ENCODE measurements at regions not wholly inside any gene's neighbourhood (a gene's known extent, or its start where the extent isn't known, plus 50 kb on each side); places are given as distances from the start of the nearest gene placed in this dataset.

GRCh38 chr10:62723375-62723774 is 81.1 kb upstream of the ADO start:
- DNase-seq: no peak
- H2BK15ac ChIP-seq (ENCODE audit: low read depth, low read length): no peak overlapping the region
- no peaks in the 10 kb centered on the region for H3K4me1 ChIP-seq (ENCODE audit: insufficient read depth, low read length)
- H3K23me2 ChIP-seq (ENCODE audit: insufficient read length, low read depth, low read length, poor library complexity, severe bottlenecking): no peaks in the 10 kb centered on the region
- no peak overlapping the region for H3K9ac ChIP-seq (ENCODE audit: extremely low read depth, insufficient read length, low read length)
- H4K8ac ChIP-seq (replicated peaks; ENCODE audit: insufficient read length, low read depth, low read length): no peak overlapping the region
- no peaks in the 10 kb centered on the region for H3K4me1 Mint-ChIP-seq
- H3K27me3 Mint-ChIP-seq (ENCODE audit: low read depth): no peaks in the 10 kb centered on the region; the same call in 1 of the 2 replicates
- no peak overlapping the region for H3K27ac ChIP-seq (ENCODE audit: insufficient read length, low read depth, low read length)
- H3K79me2 ChIP-seq (ENCODE audit: insufficient read depth, low read length): no peaks in the 10 kb centered on the region
- no peak overlapping the region for H2AK5ac ChIP-seq (ENCODE audit: insufficient read length, low read length)
- no peak overlapping the region for H2AFZ ChIP-seq (ENCODE audit: low read length)
- H4K91ac ChIP-seq (ENCODE audit: insufficient read length, low read depth, low read length): no peak overlapping the region
- H3K4me2 ChIP-seq (ENCODE audit: insufficient read depth, insufficient read length, low read length): no peak overlapping the region
- H2BK20ac ChIP-seq (ENCODE audit: low read depth, low read length, poor library complexity, severe bottlenecking): no peak overlapping the region
- no peaks in the 10 kb centered on the region for H3K9me3 ChIP-seq (ENCODE audit: control insufficient read depth, low read depth, low read length)
- H2BK12ac ChIP-seq (ENCODE audit: insufficient read length, low read depth, low read length): no peak overlapping the region
- TF ChIP-seq, protein P1, sequence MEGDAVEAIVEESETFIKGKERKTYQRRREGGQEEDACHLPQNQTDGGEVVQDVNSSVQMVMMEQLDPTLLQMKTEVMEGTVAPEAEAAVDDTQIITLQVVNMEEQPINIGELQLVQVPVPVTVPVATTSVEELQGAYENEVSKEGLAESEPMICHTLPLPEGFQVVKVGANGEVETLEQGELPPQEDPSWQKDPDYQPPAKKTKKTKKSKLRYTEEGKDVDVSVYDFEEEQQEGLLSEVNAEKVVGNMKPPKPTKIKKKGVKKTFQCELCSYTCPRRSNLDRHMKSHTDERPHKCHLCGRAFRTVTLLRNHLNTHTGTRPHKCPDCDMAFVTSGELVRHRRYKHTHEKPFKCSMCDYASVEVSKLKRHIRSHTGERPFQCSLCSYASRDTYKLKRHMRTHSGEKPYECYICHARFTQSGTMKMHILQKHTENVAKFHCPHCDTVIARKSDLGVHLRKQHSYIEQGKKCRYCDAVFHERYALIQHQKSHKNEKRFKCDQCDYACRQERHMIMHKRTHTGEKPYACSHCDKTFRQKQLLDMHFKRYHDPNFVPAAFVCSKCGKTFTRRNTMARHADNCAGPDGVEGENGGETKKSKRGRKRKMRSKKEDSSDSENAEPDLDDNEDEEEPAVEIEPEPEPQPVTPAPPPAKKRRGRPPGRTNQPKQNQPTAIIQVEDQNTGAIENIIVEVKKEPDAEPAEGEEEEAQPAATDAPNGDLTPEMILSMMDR (conservative IDR thresholded peaks at IDR 0.05): no peak
- H3K4me3 Mint-ChIP-seq: no peak overlapping the region
- no peak overlapping the region for H3K4ac ChIP-seq (ENCODE audit: low read depth, low read length)
- no peaks in the 10 kb centered on the region for H3K27me3 ChIP-seq (ENCODE audit: insufficient read depth, low read length)
- no peak overlapping the region for H3K14ac ChIP-seq (ENCODE audit: insufficient read depth, low read length)
- no peak overlapping the region for H3K56ac ChIP-seq (ENCODE audit: insufficient read length, low read depth, low read length)
- H3K9me3 Mint-ChIP-seq: no peaks in the 10 kb centered on the region
- no peak overlapping the region for H4K5ac ChIP-seq (ENCODE audit: insufficient read length, low read depth, low read length)
- H3K79me1 ChIP-seq (ENCODE audit: insufficient read depth, low read depth, low read length, poor library complexity, severe bottlenecking): no peaks in the 10 kb centered on the region
- no peak overlapping the region for H3K27ac Mint-ChIP-seq
- no peak overlapping the region for H2BK120ac ChIP-seq (ENCODE audit: low read depth, low read length, poor library complexity, severe bottlenecking)
- H3K23ac ChIP-seq (ENCODE audit: insufficient read length, low read depth, low read length): no peak overlapping the region
- no peaks in the 10 kb centered on the region for H3K36me3 Mint-ChIP-seq (ENCODE audit: insufficient read depth in 1 of 3, low read depth in 3 of 3)
- no peaks in the 10 kb centered on the region for H4K20me1 ChIP-seq (ENCODE audit: control insufficient read depth, insufficient read depth, insufficient read length)
- no peak overlapping the region for H3K18ac ChIP-seq (ENCODE audit: insufficient read length, low read depth, low read length)
- H2BK5ac ChIP-seq (ENCODE audit: insufficient read length, low read length): no peak overlapping the region
- H3T11ph ChIP-seq (ENCODE audit: low read length): no peak overlapping the region

Measured in H9 (cell line).